ENCODE measurements at regions not wholly inside any gene's neighbourhood (a gene's known extent, or its start where the extent isn't known, plus 50 kb on each side); places are given as distances from the start of the nearest gene placed in this dataset.

DNA sequence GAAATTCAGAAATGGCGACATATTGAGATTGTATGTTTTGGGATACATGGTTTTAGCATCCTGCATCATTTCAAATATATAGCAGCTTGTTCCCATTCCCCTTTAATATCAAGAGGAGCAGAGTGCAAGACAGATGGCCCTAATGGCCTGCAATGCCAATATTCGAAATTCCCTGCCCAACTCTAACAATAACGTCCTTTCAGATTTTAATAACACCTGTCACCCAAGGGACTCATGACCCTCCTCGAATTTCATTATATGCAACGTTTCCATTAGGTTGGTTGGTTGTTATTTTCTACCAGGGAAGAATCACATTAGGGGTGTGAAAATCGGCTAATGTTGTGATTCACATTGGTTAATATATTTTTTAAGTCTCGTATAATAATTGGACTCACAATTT, 170.0 kb downstream of the TNFSF13B start:
- Histone ChIP-seq H3K9me3 (replicated peaks; ENCODE audit: control insufficient read depth, insufficient read depth, low read length) (no peaks in the 10 kb centered on the region), H3K79me2 (ENCODE audit: control insufficient read depth, insufficient read depth, low read length) (no peaks in the 10 kb centered on the region), H3K27ac (ENCODE audit: insufficient read depth, low read depth, low read length) (no peak overlapping the region), H3K9ac (replicated peaks; ENCODE audit: extremely low read depth, insufficient read depth, low read length) (no peak overlapping the region), H3K36me3 (ENCODE audit: control insufficient read depth in 2 of 2, extremely low read depth in 1 of 2, insufficient read depth in 2 of 2, low read length in 2 of 2) (no peaks in the 10 kb centered on the region), H3K4me3 (replicated peaks in 1 of 3; ENCODE audit: insufficient read depth in 1 of 3, low read depth in 1 of 3, low read length in 3 of 3) (no peak overlapping the region), H3K4me1 (ENCODE audit: control insufficient read depth, extremely low read depth, insufficient read depth, low read length) (no peaks in the 10 kb centered on the region), H3K27me3 (ENCODE audit: control insufficient read depth in 2 of 2, insufficient read depth in 2 of 2, low read length in 2 of 2) (no peaks in the 10 kb centered on the region), H3K4me2 (ENCODE audit: insufficient read depth, low read length) (no peak overlapping the region), H3K9me1 (replicated peaks; ENCODE audit: control insufficient read depth, extremely low read depth, insufficient read depth, low read length) (no peaks in the 10 kb centered on the region), H2AFZ (ENCODE audit: low read depth, low read length) (no peak overlapping the region), H4K20me1 (replicated peaks; ENCODE audit: control insufficient read depth, extremely low read depth, insufficient read depth, low read length) (no peaks in the 10 kb centered on the region)
- dilution Hi-C loops (cut with MboI; ENCODE audit: extremely low pct_ligation_motif_present, low sequenced_read_pairs) (no loop called here), intact Hi-C loops (cut with micrococcal nuclease) (no loop called here)
- BruUV-seq (replicated peaks), result no TSS peak
- TF ChIP-seq MYC (IDR thresholded peaks at IDR 0.05; ENCODE audit: low read depth, low read length), result no peak
- TF ChIP-seq GATA2 (IDR thresholded peaks at IDR 0.05; ENCODE audit: insufficient read depth, insufficient read length, low read depth, low read length), result no peak
- TF ChIP-seq FOS (IDR thresholded peaks at IDR 0.05; ENCODE audit: borderline replicate concordance, insufficient read depth, low read length), result no peak
- no peak for TF ChIP-seq CTCF (IDR thresholded peaks at IDR 0.05; ENCODE audit: extremely low read depth in 1 of 2, insufficient read depth in 1 of 2, low read depth in 1 of 2, low read length in 2 of 2)
- TF ChIP-seq POLR2A (IDR thresholded peaks at IDR 0.05; ENCODE audit: low read depth, low read length), result no peak
- no peak for TF ChIP-seq POLR2AphosphoS5 (IDR thresholded peaks at IDR 0.05; ENCODE audit: insufficient read depth, low read depth, low read length)
- TF ChIP-seq MAX (IDR thresholded peaks at IDR 0.05; ENCODE audit: insufficient read depth, insufficient read length), result no peak
- no peak for TF ChIP-seq EZH2 (IDR thresholded peaks at IDR 0.05; ENCODE audit: borderline replicate concordance, low read depth, low read length, severe bottlenecking)
- no peak for TF ChIP-seq JUN (IDR thresholded peaks at IDR 0.05; ENCODE audit: borderline replicate concordance, insufficient read depth, insufficient read length, low read depth)
- ChIA-PET POLR2A (no interaction called here), CTCF (no interaction called here)
- no peak for FAIRE-seq
- DNase-seq (ENCODE audit: low read depth, low spot score), result no peak
